HL-60 (cell line): ENCODE measurements at regions not wholly inside any gene's neighbourhood (a gene's known extent, or its start where the extent isn't known, plus 50 kb on each side); places are given as distances from the start of the nearest gene placed in this dataset.

ENCODE experiments used
- DNase-seq, 2 experiments: peaks; one replicate each; pipeline ENCODE4 v3.0.0-alpha.2; 2010 to 2020; ENCODE audit warnings: low read depth in 1 of 2, low spot score in 1 of 2
- H3K27ac ChIP-seq: fragments of 250-450 bp; sonication (Bioruptor Pico); replicated peaks from 2 replicates; pipeline ENCODE4 v1.5.1; 2020; ENCODE audit warnings: mild to moderate bottlenecking, moderate library complexity
- H3K27me3 ChIP-seq: fragments of 250-450 bp; sonication (Bioruptor Pico); 2 replicates; pipeline ENCODE4 v1.5.1; 2021; ENCODE audit warnings: mild to moderate bottlenecking, moderate library complexity; ENCODE audit not compliant: insufficient read depth, poor library complexity, severe bottlenecking
- H3K4me3 ChIP-seq: replicated peaks from 2 replicates; pipeline ENCODE4 v1.5.1; 2011; ENCODE audit warnings: mild to moderate bottlenecking, control low read depth, low read length; ENCODE audit not compliant: insufficient read depth
- GABPA ChIP-seq: IDR thresholded peaks from 2 replicates; pipeline ENCODE4 v1.6.1; 2012; ENCODE audit warnings: low read depth
- POLR2AphosphoS5 ChIP-seq: IDR thresholded peaks from 2 replicates; pipeline ENCODE4 v1.6.1; 2012; ENCODE audit warnings: low read depth
- SPI1 ChIP-seq: IDR thresholded peaks from 2 replicates; pipeline ENCODE4 v1.6.1; 2012; ENCODE audit warnings: low read depth, mild to moderate bottlenecking, borderline replicate concordance
- TF ChIP-seq, protein P1 (sequence below): IDR thresholded peaks from one replicate; pipeline ENCODE4 v1.5.1; 2011; ENCODE audit warnings: low read length, control low read depth, inconsistent platforms; ENCODE audit not compliant: insufficient read depth
- TF ChIP-seq, protein P2 (sequence below): IDR thresholded peaks from 2 replicates; pipeline ENCODE4 v1.6.1; 2012; ENCODE audit warnings: low read depth; ENCODE audit not compliant: insufficient replicate concordance

GRCh38 chr14:101050901-101051490 lies 147.5 kb upstream of the RTL1 start:
- H3K27me3 ChIP-seq, result no peaks in the 10 kb centered on the region
- DNase-seq, result no peak

GRCh38 chr14:101054671-101055070 lies 151.1 kb upstream of the RTL1 start:
- no peak overlapping the region for H3K4me3 ChIP-seq
- TF ChIP-seq, protein P1, sequence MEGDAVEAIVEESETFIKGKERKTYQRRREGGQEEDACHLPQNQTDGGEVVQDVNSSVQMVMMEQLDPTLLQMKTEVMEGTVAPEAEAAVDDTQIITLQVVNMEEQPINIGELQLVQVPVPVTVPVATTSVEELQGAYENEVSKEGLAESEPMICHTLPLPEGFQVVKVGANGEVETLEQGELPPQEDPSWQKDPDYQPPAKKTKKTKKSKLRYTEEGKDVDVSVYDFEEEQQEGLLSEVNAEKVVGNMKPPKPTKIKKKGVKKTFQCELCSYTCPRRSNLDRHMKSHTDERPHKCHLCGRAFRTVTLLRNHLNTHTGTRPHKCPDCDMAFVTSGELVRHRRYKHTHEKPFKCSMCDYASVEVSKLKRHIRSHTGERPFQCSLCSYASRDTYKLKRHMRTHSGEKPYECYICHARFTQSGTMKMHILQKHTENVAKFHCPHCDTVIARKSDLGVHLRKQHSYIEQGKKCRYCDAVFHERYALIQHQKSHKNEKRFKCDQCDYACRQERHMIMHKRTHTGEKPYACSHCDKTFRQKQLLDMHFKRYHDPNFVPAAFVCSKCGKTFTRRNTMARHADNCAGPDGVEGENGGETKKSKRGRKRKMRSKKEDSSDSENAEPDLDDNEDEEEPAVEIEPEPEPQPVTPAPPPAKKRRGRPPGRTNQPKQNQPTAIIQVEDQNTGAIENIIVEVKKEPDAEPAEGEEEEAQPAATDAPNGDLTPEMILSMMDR, result no peak
- no peak for TF ChIP-seq SPI1
- TF ChIP-seq POLR2AphosphoS5, result no peak
- no peak for TF ChIP-seq GABPA
- TF ChIP-seq, protein P2, sequence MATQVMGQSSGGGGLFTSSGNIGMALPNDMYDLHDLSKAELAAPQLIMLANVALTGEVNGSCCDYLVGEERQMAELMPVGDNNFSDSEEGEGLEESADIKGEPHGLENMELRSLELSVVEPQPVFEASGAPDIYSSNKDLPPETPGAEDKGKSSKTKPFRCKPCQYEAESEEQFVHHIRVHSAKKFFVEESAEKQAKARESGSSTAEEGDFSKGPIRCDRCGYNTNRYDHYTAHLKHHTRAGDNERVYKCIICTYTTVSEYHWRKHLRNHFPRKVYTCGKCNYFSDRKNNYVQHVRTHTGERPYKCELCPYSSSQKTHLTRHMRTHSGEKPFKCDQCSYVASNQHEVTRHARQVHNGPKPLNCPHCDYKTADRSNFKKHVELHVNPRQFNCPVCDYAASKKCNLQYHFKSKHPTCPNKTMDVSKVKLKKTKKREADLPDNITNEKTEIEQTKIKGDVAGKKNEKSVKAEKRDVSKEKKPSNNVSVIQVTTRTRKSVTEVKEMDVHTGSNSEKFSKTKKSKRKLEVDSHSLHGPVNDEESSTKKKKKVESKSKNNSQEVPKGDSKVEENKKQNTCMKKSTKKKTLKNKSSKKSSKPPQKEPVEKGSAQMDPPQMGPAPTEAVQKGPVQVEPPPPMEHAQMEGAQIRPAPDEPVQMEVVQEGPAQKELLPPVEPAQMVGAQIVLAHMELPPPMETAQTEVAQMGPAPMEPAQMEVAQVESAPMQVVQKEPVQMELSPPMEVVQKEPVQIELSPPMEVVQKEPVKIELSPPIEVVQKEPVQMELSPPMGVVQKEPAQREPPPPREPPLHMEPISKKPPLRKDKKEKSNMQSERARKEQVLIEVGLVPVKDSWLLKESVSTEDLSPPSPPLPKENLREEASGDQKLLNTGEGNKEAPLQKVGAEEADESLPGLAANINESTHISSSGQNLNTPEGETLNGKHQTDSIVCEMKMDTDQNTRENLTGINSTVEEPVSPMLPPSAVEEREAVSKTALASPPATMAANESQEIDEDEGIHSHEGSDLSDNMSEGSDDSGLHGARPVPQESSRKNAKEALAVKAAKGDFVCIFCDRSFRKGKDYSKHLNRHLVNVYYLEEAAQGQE, result no peak
- H3K27me3 ChIP-seq, result no peaks in the 10 kb centered on the region
- no peak overlapping the region for H3K27ac ChIP-seq
- DNase-seq, result no peak

More at GRCh38 chr14:101050901-101051490, 147.5 kb upstream of the RTL1 start:
- TF ChIP-seq, protein P1, result no peak
- Histone ChIP-seq H3K4me3 (no peak overlapping the region), H3K27ac (no peak overlapping the region)

- TF ChIP-seq, protein P1, result no peak
- TF ChIP-seq GABPA (no peak), POLR2AphosphoS5 (no peak), SPI1 (no peak)
- TF ChIP-seq, protein P2, result no peak
- Histone ChIP-seq H3K4me3 (no peak overlapping the region), H3K27ac (no peak overlapping the region), H3K27me3 (no peaks in the 10 kb centered on the region)
- DNase-seq, result no peak
Measured at GRCh38 chr14:101055106-101055662, 151.7 kb upstream of the RTL1 start.
